SK-N-SH (cell line): ENCODE measurements at regions not wholly inside any gene's neighbourhood (a gene's known extent, or its start where the extent isn't known, plus 50 kb on each side); places are given as distances from the start of the nearest gene placed in this dataset.

ENCODE experiments used
- CTCF ChIA-PET: fragments of 300-600, 350-600 bp; formaldehyde crosslinking; extraction: SDS; loops from one replicate; lab custom pipeline; 2021; lab: Yijun Ruan, JAX
- POLR2A ChIA-PET: fragments of 350-600 bp; sonication (Branson Sonifier 250); formaldehyde crosslinking; extraction: SDS; loops from one replicate; lab custom pipeline; 2020; ENCODE audit warnings: antibody characterized with exemption, inconsistent platforms; lab: Yijun Ruan, JAX
- DNase-seq: peaks from one replicate; pipeline ENCODE4 v3.0.0; 2012
- H2AFZ ChIP-seq: fragments of 200-600 bp; sonication (generic); 2 replicates; pipeline ENCODE4 v1.8.1; 2016; ENCODE audit warnings: antibody characterized with exemption, mild to moderate bottlenecking, low read depth
- H3F3A ChIP-seq: fragments of 200-600 bp; sonication (generic); replicated peaks from 2 replicates; pipeline ENCODE3; 2016; ENCODE audit warnings: antibody characterized with exemption, mild to moderate bottlenecking; ENCODE audit not compliant: insufficient read depth
- H3K27ac ChIP-seq, 2 experiments: fragments of 200-500 bp in 1 of 2; fragments of 200-600 bp in 1 of 2; sonication (Bioruptor generic) in 1 of 2; sonication (generic), shearing (Covaris generic) in 1 of 2; 2 replicates each; pipeline versions ENCODE4 v1.5.1 to v1.6.1; 2014 to 2016; ENCODE audit warnings: low read depth in 2 of 2, inconsistent platforms in 1 of 2, low read length in 1 of 2, mild to moderate bottlenecking in 1 of 2, mixed read lengths in 1 of 2
- H3K27me3 ChIP-seq: fragments of 200-600 bp; sonication (generic), shearing (Covaris generic); 2 replicates; pipeline ENCODE4 v1.6.1; 2016; ENCODE audit warnings: mixed run types; ENCODE audit not compliant: insufficient read depth
- H3K36me3 ChIP-seq, 2 experiments: fragments of 200-500 bp in 1 of 2; fragments of 200-600 bp in 1 of 2; sonication (Bioruptor generic) in 1 of 2; sonication (generic) in 1 of 2; replicated peaks in 1 of 2; 2 replicates each; pipeline versions ENCODE3 to v1.5.1; 2014 to 2016; ENCODE audit warnings: low read length in 1 of 2, mild to moderate bottlenecking in 1 of 2; ENCODE audit not compliant: insufficient read depth in 2 of 2, control insufficient read depth in 1 of 2
- H3K4me1 ChIP-seq, 2 experiments: fragments of 200-500 bp in 1 of 2; fragments of 200-600 bp in 1 of 2; sonication (Bioruptor generic) in 1 of 2; sonication (generic), shearing (Covaris generic) in 1 of 2; 2 replicates each; pipeline versions ENCODE4 v1.5.1 to v1.6.1; 2014 to 2016; ENCODE audit warnings: low read depth in 1 of 2, low read length in 1 of 2, mixed run types in 1 of 2; ENCODE audit not compliant: insufficient read depth in 2 of 2, control insufficient read depth in 1 of 2
- H3K4me2 ChIP-seq: fragments of 200-600 bp; sonication (generic), shearing (Covaris generic); 2 replicates; pipeline ENCODE4 v1.6.1; 2017; ENCODE audit warnings: mixed run types
- H3K4me3 ChIP-seq, 2 experiments: fragments of 200-500 bp in 1 of 2; fragments of 200-600 bp in 1 of 2; sonication (Bioruptor generic) in 1 of 2; sonication (generic), shearing (Covaris generic) in 1 of 2; 2 replicates each; pipeline versions ENCODE4 v1.5.1 to v1.8.1; 2014 to 2016; ENCODE audit warnings: low read depth in 2 of 2, inconsistent platforms in 1 of 2, low read length in 1 of 2, mild to moderate bottlenecking in 1 of 2, mixed read lengths in 1 of 2, moderate library complexity in 1 of 2
- H3K79me2 ChIP-seq: fragments of 200-600 bp; sonication (generic); 2 replicates; pipeline ENCODE4 v1.8.1; 2017; ENCODE audit warnings: mild to moderate bottlenecking; ENCODE audit not compliant: insufficient read depth
- H3K9ac ChIP-seq: fragments of 200-600 bp; sonication (generic); 2 replicates; pipeline ENCODE4 v1.6.1; 2017; ENCODE audit warnings: mixed run types
- H3K9me2 ChIP-seq: fragments of 200-600 bp; sonication (generic); 2 replicates; pipeline ENCODE4 v1.6.1; 2017; ENCODE audit warnings: mixed run types
- H3K9me3 ChIP-seq: fragments of 200-600 bp; sonication (generic); 2 replicates; pipeline ENCODE4 v1.6.1; 2017; ENCODE audit warnings: mixed run types, mild to moderate bottlenecking, moderate library complexity
- H4K20me1 ChIP-seq: fragments of 200-600 bp; sonication (generic); 2 replicates; pipeline ENCODE4 v1.6.1; 2017; ENCODE audit warnings: mild to moderate bottlenecking, mixed run types; ENCODE audit not compliant: insufficient read depth
- CHD2 ChIP-seq: fragments of 150-350 bp; IDR thresholded peaks from 2 replicates; pipeline ENCODE4 v1.6.1; 2018; ENCODE audit warnings: low read length; ENCODE audit not compliant: partially characterized antibody
- CTCF ChIP-seq: fragments of 200-600 bp; sonication (generic); IDR thresholded peaks from 2 replicates; pipeline ENCODE4 v1.6.1; 2017; ENCODE audit warnings: antibody characterized with exemption, mild to moderate bottlenecking, moderate library complexity
- EP300 ChIP-seq, 2 experiments: IDR thresholded peaks; 2 replicates each; pipeline versions ENCODE4 v1.4.0 to v1.6.1; 2012; ENCODE audit warnings: borderline replicate concordance in 1 of 2, low read depth in 1 of 2, low read length in 1 of 2
- EZH2phosphoT487 ChIP-seq: fragments of 200-600 bp; sonication (generic); IDR thresholded peaks from 2 replicates; pipeline ENCODE4 v1.6.1; 2017; ENCODE audit warnings: low read depth, mixed run types, mild to moderate bottlenecking, antibody characterized with exemption, moderate library complexity, borderline replicate concordance
- FOXM1 ChIP-seq: IDR thresholded peaks from 2 replicates; pipeline ENCODE4 v1.4.0; 2012; ENCODE audit warnings: low read depth, mild to moderate bottlenecking
- GABPA ChIP-seq: IDR thresholded peaks from 2 replicates; pipeline ENCODE4 v1.4.0; 2012; ENCODE audit warnings: low read depth, mild to moderate bottlenecking
- JUND ChIP-seq: IDR thresholded peaks from 2 replicates; pipeline ENCODE4 v1.4.0; 2012
- MEF2A ChIP-seq: IDR thresholded peaks from 2 replicates; pipeline ENCODE4 v1.4.0; 2012; ENCODE audit warnings: low read depth, borderline replicate concordance
- NRF1 ChIP-seq: IDR thresholded peaks from 2 replicates; pipeline ENCODE4 v1.6.1; 2012; ENCODE audit warnings: low read depth, mild to moderate bottlenecking, low read length
- POLR2AphosphoS5 ChIP-seq: IDR thresholded peaks from 2 replicates; pipeline ENCODE4 v1.6.1; 2012; ENCODE audit warnings: low read depth, low read length
- RCOR1 ChIP-seq: fragments of 150-350 bp; IDR thresholded peaks from 2 replicates; pipeline ENCODE4 v1.6.1; 2017; ENCODE audit warnings: antibody characterized with exemption, low read length
- RFX5 ChIP-seq: IDR thresholded peaks from 2 replicates; pipeline ENCODE4 v1.6.1; 2012; ENCODE audit warnings: mild to moderate bottlenecking, improper control_type of control experiment, low read length
- RXRA ChIP-seq: IDR thresholded peaks from 2 replicates; pipeline ENCODE4 v1.4.0; 2012; ENCODE audit warnings: low read depth, mild to moderate bottlenecking, borderline replicate concordance
- SMC3 ChIP-seq: IDR thresholded peaks from 2 replicates; pipeline ENCODE4 v1.6.1; 2012; ENCODE audit warnings: low read depth, low read length, improper control_type of control experiment
- TCF12 ChIP-seq: IDR thresholded peaks from 2 replicates; pipeline ENCODE4 v1.4.0; 2012
- TEAD4 ChIP-seq: IDR thresholded peaks from 2 replicates; pipeline ENCODE4 v1.4.0; 2012; ENCODE audit warnings: mild to moderate bottlenecking, borderline replicate concordance; ENCODE audit not compliant: insufficient read depth
- USF2 ChIP-seq: fragments of 150-350 bp; IDR thresholded peaks from 2 replicates; pipeline ENCODE4 v1.6.1; 2017; ENCODE audit warnings: antibody characterized with exemption, low read length, low read depth, borderline replicate concordance
- YY1 ChIP-seq: IDR thresholded peaks from 2 replicates; pipeline ENCODE4 v1.4.0; 2012; ENCODE audit warnings: low read depth, mild to moderate bottlenecking
- ZBTB33 ChIP-seq: IDR thresholded peaks from 2 replicates; pipeline ENCODE4 v1.4.0; 2012; ENCODE audit warnings: low read depth, borderline replicate concordance
- WGBS: methylation state at CpG from one replicate; pipeline ENCODE4 v1.1.6; 2017; ENCODE audit warnings: low lambda C conversion rate; 5-methylcytosine and 5-hydroxymethylcytosine counted together
- TF ChIP-seq, protein P1 (sequence below): IDR thresholded peaks from 2 replicates; pipeline ENCODE4 v1.4.0; 2012; ENCODE audit warnings: low read depth
- TF ChIP-seq, protein P2 (sequence below): IDR thresholded peaks from 2 replicates; pipeline ENCODE4 v1.6.1; 2012; ENCODE audit warnings: mild to moderate bottlenecking, low read depth, low read length, moderate library complexity

DNA sequence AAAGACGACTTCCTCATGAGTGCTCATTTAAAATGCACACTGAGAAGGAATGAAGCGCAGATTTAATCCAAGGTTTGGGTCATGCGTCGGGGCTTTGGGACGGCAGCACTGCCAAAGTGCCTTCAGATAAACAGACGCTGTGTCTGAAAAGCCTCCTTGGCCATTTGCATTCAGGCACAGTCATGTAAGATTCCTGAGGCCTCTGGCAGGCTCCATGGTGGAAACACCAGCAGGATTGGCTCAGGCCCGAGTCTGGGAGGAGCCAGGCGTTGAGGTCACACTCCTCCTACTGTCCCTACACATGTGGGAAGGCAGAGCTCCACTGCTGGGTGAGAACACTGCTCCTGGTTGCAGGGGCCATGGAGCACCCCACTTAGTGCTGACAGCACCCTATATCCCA is 113.3 kb upstream of the KL start:
- no peaks in the 10 kb centered on the region for H3F3A ChIP-seq
- TF ChIP-seq GABPA: no peak
- TF ChIP-seq, protein P1, sequence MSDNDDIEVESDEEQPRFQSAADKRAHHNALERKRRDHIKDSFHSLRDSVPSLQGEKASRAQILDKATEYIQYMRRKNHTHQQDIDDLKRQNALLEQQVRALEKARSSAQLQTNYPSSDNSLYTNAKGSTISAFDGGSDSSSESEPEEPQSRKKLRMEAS: no peak
- no peak for TF ChIP-seq TEAD4
- TF ChIP-seq EP300 (IDR thresholded peaks at IDR 0.05; ENCODE audit: borderline replicate concordance in 1 of 2, low read depth in 1 of 2, low read length in 1 of 2): no peak
- no peak for TF ChIP-seq SMC3
- no peak for TF ChIP-seq CTCF
- TF ChIP-seq CHD2: no peak
- no peak for TF ChIP-seq ZBTB33
- TF ChIP-seq JUND: no peak
- no peak for TF ChIP-seq RXRA
- TF ChIP-seq EZH2phosphoT487: no peak
- no peak for TF ChIP-seq TCF12
- no peak for TF ChIP-seq RFX5
- no peak for TF ChIP-seq RCOR1
- H2AFZ ChIP-seq: no peak overlapping the region
- peaks cover 2 to 8% of the 10 kb centered on the region in 2 experiments; a peak in 2 of 4 replicates for H3K4me1 ChIP-seq
- no peaks in the 10 kb centered on the region for H3K27me3 ChIP-seq
- H3K36me3 ChIP-seq: no peaks in the 10 kb centered on the region
- H3K79me2 ChIP-seq: no peaks in the 10 kb centered on the region
- 77% methylated on average over 6 of the region's 8 CpGs for WGBS
- no peak overlapping the region for H3K9ac ChIP-seq
- H3K9me2 ChIP-seq: no peaks in the 10 kb centered on the region
- H3K27ac ChIP-seq: no peak overlapping the region
- no peaks in the 10 kb centered on the region for H4K20me1 ChIP-seq
- DNase-seq: no peak
- H3K4me2 ChIP-seq: no peak overlapping the region
- H3K4me3 ChIP-seq: no peak overlapping the region
- CTCF ChIA-PET: no interaction called here
- no peaks in the 10 kb centered on the region for H3K9me3 ChIP-seq
- POLR2A ChIA-PET: no interaction called here

- 93% methylated on average over 5 of the region's 5 CpGs for WGBS
- CTCF ChIA-PET: interaction anchor here (0.7 kb wide), 1 partner anchor 24 kb away, joined by 3 read pairs; no protein-coding TSS in a partner anchor
- H3K9ac ChIP-seq: no peak overlapping the region
Measured at GRCh38 chr13:32903720-32904119, 112.5 kb upstream of the KL start.

More at GRCh38 chr13:32903720-32904119, 112.5 kb upstream of the KL start:
- peaks cover 2 to 8% of the 10 kb centered on the region in 2 experiments; a peak in 2 of 4 replicates for H3K4me1 ChIP-seq
- no peaks in the 10 kb centered on the region for H3F3A ChIP-seq
- POLR2A ChIA-PET: no interaction called here
- H4K20me1 ChIP-seq: no peaks in the 10 kb centered on the region
- no peaks in the 10 kb centered on the region for H3K9me3 ChIP-seq
- H2AFZ ChIP-seq: no peak overlapping the region; the same call in 1 of the 2 replicates
- no peak overlapping the region for H3K27ac ChIP-seq
- no peaks in the 10 kb centered on the region for H3K79me2 ChIP-seq
- TF ChIP-seq POLR2AphosphoS5 (no peak), YY1 (no peak), USF2 (no peak), FOXM1 (no peak), NRF1 (no peak), MEF2A (no peak)
- TF ChIP-seq, protein P2, sequence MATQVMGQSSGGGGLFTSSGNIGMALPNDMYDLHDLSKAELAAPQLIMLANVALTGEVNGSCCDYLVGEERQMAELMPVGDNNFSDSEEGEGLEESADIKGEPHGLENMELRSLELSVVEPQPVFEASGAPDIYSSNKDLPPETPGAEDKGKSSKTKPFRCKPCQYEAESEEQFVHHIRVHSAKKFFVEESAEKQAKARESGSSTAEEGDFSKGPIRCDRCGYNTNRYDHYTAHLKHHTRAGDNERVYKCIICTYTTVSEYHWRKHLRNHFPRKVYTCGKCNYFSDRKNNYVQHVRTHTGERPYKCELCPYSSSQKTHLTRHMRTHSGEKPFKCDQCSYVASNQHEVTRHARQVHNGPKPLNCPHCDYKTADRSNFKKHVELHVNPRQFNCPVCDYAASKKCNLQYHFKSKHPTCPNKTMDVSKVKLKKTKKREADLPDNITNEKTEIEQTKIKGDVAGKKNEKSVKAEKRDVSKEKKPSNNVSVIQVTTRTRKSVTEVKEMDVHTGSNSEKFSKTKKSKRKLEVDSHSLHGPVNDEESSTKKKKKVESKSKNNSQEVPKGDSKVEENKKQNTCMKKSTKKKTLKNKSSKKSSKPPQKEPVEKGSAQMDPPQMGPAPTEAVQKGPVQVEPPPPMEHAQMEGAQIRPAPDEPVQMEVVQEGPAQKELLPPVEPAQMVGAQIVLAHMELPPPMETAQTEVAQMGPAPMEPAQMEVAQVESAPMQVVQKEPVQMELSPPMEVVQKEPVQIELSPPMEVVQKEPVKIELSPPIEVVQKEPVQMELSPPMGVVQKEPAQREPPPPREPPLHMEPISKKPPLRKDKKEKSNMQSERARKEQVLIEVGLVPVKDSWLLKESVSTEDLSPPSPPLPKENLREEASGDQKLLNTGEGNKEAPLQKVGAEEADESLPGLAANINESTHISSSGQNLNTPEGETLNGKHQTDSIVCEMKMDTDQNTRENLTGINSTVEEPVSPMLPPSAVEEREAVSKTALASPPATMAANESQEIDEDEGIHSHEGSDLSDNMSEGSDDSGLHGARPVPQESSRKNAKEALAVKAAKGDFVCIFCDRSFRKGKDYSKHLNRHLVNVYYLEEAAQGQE: no peak
- no peak overlapping the region for H3K4me3 ChIP-seq
- H3K9me2 ChIP-seq: no peaks in the 10 kb centered on the region
- no peak for DNase-seq
- no peaks in the 10 kb centered on the region for H3K27me3 ChIP-seq
- no peaks in the 10 kb centered on the region for H3K36me3 ChIP-seq
- no peak overlapping the region for H3K4me2 ChIP-seq
